GM10266 (cell line): ENCODE measurements at regions not wholly inside any gene's neighbourhood (a gene's known extent, or its start where the extent isn't known, plus 50 kb on each side); places are given as distances from the start of the nearest gene placed in this dataset.
A peak's percentile ranks its signal among the peaks of the same experiment; 100 is the strongest.
"Not testable (repeated sequence)": the region's sequence is repeated elsewhere in the genome, so short reads cannot be mapped to it uniquely, and the experiment has no call there.

Experiments used
- DNase-seq: peaks from one replicate; pipeline ENCODE4 v3.0.0; 2012; ENCODE audit errors: extremely low spot score
- CTCF ChIP-seq: IDR thresholded peaks from 2 replicates; pipeline ENCODE4 v1.5.1; 2012; ENCODE audit warnings: mild to moderate bottlenecking, low read depth; ENCODE audit not compliant: control insufficient read depth, insufficient read depth; ENCODE audit errors: missing control alignments

DNA sequence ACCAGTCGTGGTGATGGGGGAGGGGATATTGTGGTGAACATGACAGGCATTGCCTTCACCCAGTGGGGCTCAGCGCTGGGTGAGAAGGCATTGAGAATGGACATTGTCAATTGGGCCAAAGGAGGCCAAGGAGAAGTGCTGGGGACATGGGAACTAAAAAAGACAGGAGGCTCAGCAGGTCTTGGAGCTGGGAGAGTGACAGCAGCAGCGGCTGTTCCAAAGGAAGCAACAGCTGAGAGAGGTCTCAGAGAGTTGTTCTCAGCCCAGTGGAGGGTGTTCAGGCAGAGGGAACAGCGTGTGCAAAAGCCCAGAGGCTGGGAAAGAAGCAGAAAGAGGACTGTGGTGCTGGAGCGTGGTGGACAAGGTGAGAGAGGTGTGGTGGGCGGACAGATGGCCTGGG lies 56.6 kb upstream of the ASNS start:
- not testable (repeated sequence) for DNase-seq

GRCh38 chr7:97927790-97928748 lies 55.9 kb upstream of the ASNS start:
- TF ChIP-seq CTCF = peak; percentile 88
- peak; percentile 82 for DNase-seq
